ENCODE measurements at regions not wholly inside any gene's neighbourhood (a gene's known extent, or its start where the extent isn't known, plus 50 kb on each side); places are given as distances from the start of the nearest gene placed in this dataset.

DNA sequence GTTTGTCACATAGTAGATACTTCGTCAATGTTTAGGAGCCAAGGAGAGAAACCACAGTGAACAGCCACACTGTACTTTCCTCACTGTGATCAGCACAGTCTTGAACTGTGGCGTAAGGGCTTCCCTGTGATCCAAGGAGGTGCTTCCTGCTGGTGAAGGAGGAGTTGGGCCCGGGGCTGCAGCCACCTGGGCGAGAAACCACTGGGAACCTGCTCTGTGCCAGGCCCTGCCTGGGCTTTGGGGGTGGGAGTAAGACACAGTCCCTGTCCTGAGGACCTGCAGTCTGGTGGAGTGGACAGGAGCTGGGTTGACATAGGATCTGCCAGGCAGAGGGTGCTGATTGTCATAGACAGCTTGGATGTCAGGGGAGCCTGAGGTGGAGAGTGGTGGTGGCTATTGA, 60.5 kb upstream of the MRPS22 start:
- no peak for TF ChIP-seq GATA3 (IDR thresholded peaks at IDR 0.05; ENCODE audit: low read depth, low read length)
- no peak for TF ChIP-seq GATA2 (IDR thresholded peaks at IDR 0.05; ENCODE audit: low read depth, low read length)

- no peak for TF ChIP-seq GATA2 (IDR thresholded peaks at IDR 0.05; ENCODE audit: low read depth, low read length)
- TF ChIP-seq GATA3 (IDR thresholded peaks at IDR 0.05; ENCODE audit: low read depth, low read length) = no peak
Measured at GRCh38 chr3:139284221-139284620, 59.6 kb upstream of the MRPS22 start.

- TF ChIP-seq GATA3 (IDR thresholded peaks at IDR 0.05; ENCODE audit: low read depth, low read length) (no peak), GATA2 (IDR thresholded peaks at IDR 0.05; ENCODE audit: low read depth, low read length) (no peak)
Measured at GRCh38 chr3:139285691-139286090, 58.1 kb upstream of the MRPS22 start.

- no peak for TF ChIP-seq GATA2 (IDR thresholded peaks at IDR 0.05; ENCODE audit: low read depth, low read length)
- TF ChIP-seq GATA3 (IDR thresholded peaks at IDR 0.05; ENCODE audit: low read depth, low read length) = no peak
Measured at GRCh38 chr3:139286241-139286640, 57.6 kb upstream of the MRPS22 start.

- no peak for TF ChIP-seq GATA2 (IDR thresholded peaks at IDR 0.05; ENCODE audit: low read depth, low read length)
- no peak for TF ChIP-seq GATA3 (IDR thresholded peaks at IDR 0.05; ENCODE audit: low read depth, low read length)
Measured at GRCh38 chr3:139286825-139287224, 57.0 kb upstream of the MRPS22 start.

GRCh38 chr3:139287557-139287956, 56.3 kb upstream of the MRPS22 start:
- TF ChIP-seq GATA2 (IDR thresholded peaks at IDR 0.05; ENCODE audit: low read depth, low read length) (no peak), GATA3 (IDR thresholded peaks at IDR 0.05; ENCODE audit: low read depth, low read length) (no peak)

- TF ChIP-seq GATA2 (IDR thresholded peaks at IDR 0.05; ENCODE audit: low read depth, low read length) (no peak), GATA3 (IDR thresholded peaks at IDR 0.05; ENCODE audit: low read depth, low read length) (no peak)
Measured at GRCh38 chr3:139288266-139288821, 55.5 kb upstream of the MRPS22 start.

DNA sequence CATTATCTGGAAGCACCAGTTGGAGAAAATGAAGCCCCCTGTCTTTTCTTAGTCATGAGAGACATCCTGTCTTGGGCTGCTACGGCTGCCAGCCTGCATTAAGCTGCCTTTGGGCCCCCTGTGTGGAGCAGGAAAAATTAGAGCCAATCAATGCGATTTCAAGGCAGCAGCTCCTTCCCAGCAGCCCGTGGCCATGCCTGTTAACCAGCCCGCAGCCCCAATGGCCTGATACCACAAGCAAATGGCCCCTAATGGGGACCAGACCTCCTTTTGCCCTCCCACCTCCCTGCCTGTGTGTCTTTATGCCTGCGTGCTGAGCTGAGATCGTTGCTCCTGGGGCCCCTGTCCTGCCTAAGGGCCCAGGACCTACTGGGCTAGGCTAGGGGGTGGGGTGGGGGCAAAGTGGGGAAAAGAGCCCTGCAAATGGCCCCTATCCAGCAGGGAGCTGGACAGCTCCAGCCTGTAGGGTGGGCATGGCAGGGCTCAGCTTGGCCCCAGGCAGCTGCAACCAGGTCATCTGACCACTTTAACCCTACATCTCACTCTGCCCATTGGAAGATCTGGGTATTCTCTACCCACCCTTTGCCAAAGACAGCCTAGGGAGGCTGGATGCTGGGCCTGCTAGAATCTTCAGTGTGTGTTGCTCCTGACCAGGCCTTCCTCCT, 53.8 kb upstream of the MRPS22 start:
- TF ChIP-seq GATA3 (IDR thresholded peaks at IDR 0.05; ENCODE audit: low read depth, low read length) (no peak), GATA2 (IDR thresholded peaks at IDR 0.05; ENCODE audit: low read depth, low read length) (no peak)

- TF ChIP-seq GATA2 (IDR thresholded peaks at IDR 0.05; ENCODE audit: low read depth, low read length) = no peak
- TF ChIP-seq GATA3 (IDR thresholded peaks at IDR 0.05; ENCODE audit: low read depth, low read length) = no peak
Measured at GRCh38 chr3:139291276-139292051, 52.4 kb upstream of the MRPS22 start.

DNA sequence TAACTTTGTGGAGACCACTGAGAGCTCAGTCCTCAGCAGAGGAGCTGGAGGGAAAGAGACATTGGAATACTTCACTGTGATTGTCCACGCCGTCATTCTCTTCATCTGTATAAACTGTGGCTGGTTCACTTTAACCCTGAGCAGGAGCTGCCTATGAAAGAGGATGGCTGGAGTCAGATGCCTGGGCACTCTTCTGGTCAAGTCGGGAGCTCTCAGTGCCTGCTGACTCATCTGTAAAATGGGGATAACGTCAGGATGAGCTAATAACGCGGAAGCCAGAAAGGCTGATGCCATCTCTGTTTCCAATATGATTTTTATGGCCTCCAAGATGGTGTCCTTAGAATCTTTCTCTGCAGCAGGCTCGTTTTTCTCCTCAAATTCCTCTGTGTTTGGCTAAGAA, 51.6 kb upstream of the MRPS22 start:
- TF ChIP-seq GATA3 (IDR thresholded peaks at IDR 0.05; ENCODE audit: low read depth, low read length) (no peak), GATA2 (IDR thresholded peaks at IDR 0.05; ENCODE audit: low read depth, low read length) (no peak)

- TF ChIP-seq GATA2 (IDR thresholded peaks at IDR 0.05; ENCODE audit: low read depth, low read length) = no peak
- TF ChIP-seq GATA3 (IDR thresholded peaks at IDR 0.05; ENCODE audit: low read depth, low read length) = no peak
Measured at GRCh38 chr3:139292711-139293664, 50.8 kb upstream of the MRPS22 start.

DNA sequence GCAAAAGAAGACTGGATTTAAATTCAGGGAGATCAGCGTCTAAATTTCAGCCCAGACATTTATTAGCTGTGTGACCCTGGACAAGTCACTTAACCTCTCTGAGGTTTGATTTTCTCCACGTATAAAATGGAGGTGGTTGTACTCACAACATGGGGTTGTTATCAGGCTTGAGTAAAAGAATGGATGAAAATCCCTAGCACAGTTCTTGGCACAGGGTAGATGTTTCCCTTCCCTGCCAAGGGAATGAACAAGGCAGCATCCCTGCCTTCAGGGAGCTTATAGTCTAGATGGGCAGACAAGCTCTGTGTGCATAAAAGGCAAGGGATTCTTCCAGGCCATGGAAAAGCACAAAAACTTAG, 50.2 kb upstream of the MRPS22 start:
- no peak for TF ChIP-seq GATA3 (IDR thresholded peaks at IDR 0.05; ENCODE audit: low read depth, low read length)
- TF ChIP-seq GATA2 (IDR thresholded peaks at IDR 0.05; ENCODE audit: low read depth, low read length) = no peak

All from SH-SY5Y (cell line).